Common myeloid progenitor, CD34-positive (primary cell): ENCODE measurements at regions not wholly inside any gene's neighbourhood (a gene's known extent, or its start where the extent isn't known, plus 50 kb on each side); places are given as distances from the start of the nearest gene placed in this dataset.

ENCODE experiments used
- CTCF ChIA-PET: fragments of 350-600 bp; sonication (Branson Sonifier 250); formaldehyde crosslinking; loops from one replicate; lab custom pipeline; 2021; ENCODE audit warnings: antibody characterized with exemption; lab: Charles Lee
- POLR2A ChIA-PET: fragments of 350-600 bp; sonication (Branson Sonifier 250); formaldehyde crosslinking; loops from one replicate; lab custom pipeline; 2021; ENCODE audit warnings: antibody characterized with exemption; lab: Charles Lee
- DNase-seq, 3 donors: peaks; one replicate each; pipeline versions ENCODE4 v3.0.0 to v3.0.0-alpha.2; 2013
- H3K27ac ChIP-seq, 2 experiments: 1 replicate in 1 of 2; 2 replicates in 1 of 2; pipeline ENCODE4 v1.7.0; 2013; ENCODE audit warnings: inconsistent platforms in 2 of 2, low read length in 2 of 2, mild to moderate bottlenecking in 2 of 2, low read depth in 1 of 2, moderate library complexity in 1 of 2; ENCODE audit not compliant: severe bottlenecking in 2 of 2, insufficient read depth in 1 of 2, poor library complexity in 1 of 2
- H3K27me3 ChIP-seq, 5 experiments: replicated peaks in 2 of 5; 1 replicate in 3 of 5; 2 replicates in 2 of 5; pipeline versions ENCODE4 v1.6.1 to v1.7.0; 2013; ENCODE audit warnings: low read length in 4 of 5, mild to moderate bottlenecking in 2 of 5, moderate library complexity in 2 of 5, inconsistent platforms in 1 of 5; ENCODE audit not compliant: insufficient read depth in 5 of 5, control insufficient read depth in 4 of 5
- H3K36me3 ChIP-seq, 4 experiments: 1 replicate in 2 of 4; 2 replicates in 2 of 4; pipeline versions ENCODE4 v1.6.1 to v1.7.0; 2013; ENCODE audit warnings: low read length in 3 of 4, control low read depth in 1 of 4, mild to moderate bottlenecking in 1 of 4; ENCODE audit not compliant: control insufficient read depth in 4 of 4, insufficient read depth in 4 of 4
- H3K4me1 ChIP-seq, 4 experiments: 1 replicate in 3 of 4; 2 replicates in 1 of 4; pipeline versions ENCODE4 v1.6.1 to v1.7.1; 2013; ENCODE audit warnings: low read length in 3 of 4, mild to moderate bottlenecking in 3 of 4, control low read depth in 1 of 4, inconsistent platforms in 1 of 4, moderate library complexity in 1 of 4; ENCODE audit not compliant: control insufficient read depth in 4 of 4, insufficient read depth in 4 of 4; ENCODE audit errors: control extremely low read depth in 1 of 4
- H3K4me3 ChIP-seq, 7 experiments: 1 replicate in 4 of 7; 2 replicates in 3 of 7; pipeline versions ENCODE4 v1.5.1 to v1.7.0; 2013; ENCODE audit warnings: mild to moderate bottlenecking in 7 of 7, low read length in 6 of 7, moderate library complexity in 6 of 7, inconsistent platforms in 2 of 7, low read depth in 2 of 7, control low read depth in 1 of 7; ENCODE audit not compliant: insufficient read depth in 4 of 7, control insufficient read depth in 1 of 7; ENCODE audit errors: extremely low read depth in 1 of 7
- H3K9me3 ChIP-seq, 5 experiments: 1 replicate in 4 of 5; 2 replicates in 1 of 5; pipeline versions ENCODE4 v1.6.1 to v1.7.1; 2013; ENCODE audit warnings: low read length in 4 of 5, mild to moderate bottlenecking in 2 of 5, inconsistent platforms in 1 of 5, low read depth in 1 of 5, moderate library complexity in 1 of 5; ENCODE audit not compliant: control insufficient read depth in 4 of 5, insufficient read depth in 2 of 5; ENCODE audit errors: control extremely low read depth in 1 of 5
- WGBS: methylation state at CpG from one replicate; pipeline ENCODE4 v1.1.5; 2013; ENCODE audit not compliant: insufficient coverage; 5-methylcytosine and 5-hydroxymethylcytosine counted together

- ChIA-PET POLR2A (no interaction called here), CTCF (no interaction called here)
- Histone ChIP-seq H3K9me3 (peaks cover 0 to 5% (median 3%) of the 10 kb centered on the region in 5 experiments), H3K4me1 (no peaks in the 10 kb centered on the region), H3K27me3 (no peaks in the 10 kb centered on the region), H3K36me3 (no peaks in the 10 kb centered on the region), H3K27ac (no peak overlapping the region), H3K4me3 (no peak overlapping the region)
- WGBS, result no CpG with 5 or more reads among the region's 3 CpGs
- DNase-seq, result no peak
These were observed 367.8 kb downstream of the TLE1 start for GRCh38 chr9:81321551-81321950.

- no peak for DNase-seq
- no peak overlapping the region for H3K27ac ChIP-seq
- H3K4me3 ChIP-seq, result no peak overlapping the region
- ChIA-PET CTCF (interaction anchor here (0.7 kb wide), 1 partner anchor 14 kb away, joined by 5 read pairs; no protein-coding TSS in a partner anchor), POLR2A (no interaction called here)
- no peaks in the 10 kb centered on the region for H3K36me3 ChIP-seq
- peaks cover 0 to 4% (median 2%) of the 10 kb centered on the region in 5 experiments for H3K9me3 ChIP-seq
- 100% methylated on average over 1 of the region's 4 CpGs for WGBS
- no peaks in the 10 kb centered on the region for H3K27me3 ChIP-seq
- no peaks in the 10 kb centered on the region for H3K4me1 ChIP-seq
These were observed 368.4 kb downstream of the TLE1 start for GRCh38 chr9:81320909-81321482.

GRCh38 chr9:81318571-81318970 is 370.8 kb downstream of the TLE1 start:
- POLR2A ChIA-PET, result no interaction called here
- CTCF ChIA-PET, result no interaction called here
- Histone ChIP-seq H3K9me3 (peaks cover 0 to 3% (median 0%) of the 10 kb centered on the region in 5 experiments), H3K4me1 (no peaks in the 10 kb centered on the region), H3K36me3 (no peaks in the 10 kb centered on the region), H3K27me3 (no peaks in the 10 kb centered on the region), H3K4me3 (no peak overlapping the region), H3K27ac (no peak overlapping the region)
- no peak for DNase-seq
- 100% methylated on average over 1 of the region's 3 CpGs for WGBS

- DNase-seq, result no peak
- POLR2A ChIA-PET, result interaction anchor here (0.7 kb wide), 1 partner anchor 38 kb away, joined by 3 read pairs; no protein-coding TSS in a partner anchor
- 83% methylated on average over 5 of the region's 7 CpGs for WGBS
- CTCF ChIA-PET, result no interaction called here
- Histone ChIP-seq H3K9me3 (peaks cover 0 to 3% (median 0%) of the 10 kb centered on the region in 5 experiments), H3K27ac (no peak overlapping the region), H3K4me3 (no peak overlapping the region), H3K36me3 (no peaks in the 10 kb centered on the region), H3K4me1 (no peaks in the 10 kb centered on the region), H3K27me3 (no peaks in the 10 kb centered on the region)
These were observed 371.4 kb downstream of the TLE1 start for GRCh38 chr9:81317939-81318338.

GRCh38 chr9:81317223-81317622 is 372.1 kb downstream of the TLE1 start:
- Histone ChIP-seq H3K27me3 (no peaks in the 10 kb centered on the region), H3K27ac (no peak overlapping the region), H3K36me3 (no peaks in the 10 kb centered on the region), H3K4me3 (no peak overlapping the region), H3K9me3 (peaks cover 0 to 3% (median 0%) of the 10 kb centered on the region in 5 experiments), H3K4me1 (no peaks in the 10 kb centered on the region)
- 80% methylated on average over 1 of the region's 1 CpG for WGBS
- ChIA-PET CTCF (interaction anchor here (0.9 kb wide), 1 partner anchor 18 kb away, joined by 3 read pairs; no protein-coding TSS in a partner anchor), POLR2A (no interaction called here)
- no peak for DNase-seq

- H3K27me3 ChIP-seq, result peaks cover 0 to 2% (median 0%) of the 10 kb centered on the region in 5 experiments
- ChIA-PET CTCF (no interaction called here), POLR2A (no interaction called here)
- 100% methylated on average over 3 of the region's 3 CpGs for WGBS
- no peaks in the 10 kb centered on the region for H3K36me3 ChIP-seq
- no peaks in the 10 kb centered on the region for H3K4me1 ChIP-seq
- no peak overlapping the region for H3K27ac ChIP-seq
- DNase-seq, result no peak
- peaks cover 0 to 3% (median 0%) of the 10 kb centered on the region in 5 experiments for H3K9me3 ChIP-seq
- no peak overlapping the region for H3K4me3 ChIP-seq
These were observed 374.9 kb downstream of the TLE1 start for GRCh38 chr9:81314490-81314889.

GRCh38 chr9:81313877-81314276 is 375.5 kb downstream of the TLE1 start:
- no peaks in the 10 kb centered on the region for H3K4me1 ChIP-seq
- ChIA-PET CTCF (no interaction called here), POLR2A (no interaction called here)
- no peak for DNase-seq
- H3K4me3 ChIP-seq, result no peak overlapping the region
- no peaks in the 10 kb centered on the region for H3K36me3 ChIP-seq
- 80% methylated on average over 1 of the region's 2 CpGs for WGBS
- no peak overlapping the region for H3K27ac ChIP-seq
- peaks cover 0 to 3% (median 0%) of the 10 kb centered on the region in 5 experiments for H3K9me3 ChIP-seq
- peaks cover 0 to 2% (median 0%) of the 10 kb centered on the region in 5 experiments for H3K27me3 ChIP-seq
